ENCODE measurements at regions not wholly inside any gene's neighbourhood (a gene's known extent, or its start where the extent isn't known, plus 50 kb on each side); places are given as distances from the start of the nearest gene placed in this dataset.

GRCh38 chr18:24913507-24914170 lies 438.3 kb downstream of the ZNF521 start:
- DNase-seq (ENCODE audit: extremely low read depth in 1 of 11, low read depth in 9 of 11, low spot score in 4 of 11) = no peak

GRCh38 chr18:24914171-24914525 lies 437.8 kb downstream of the ZNF521 start:
- no peak for DNase-seq (ENCODE audit: extremely low read depth in 1 of 11, low read depth in 9 of 11, low spot score in 4 of 11)

- DNase-seq (ENCODE audit: extremely low read depth in 1 of 11, low read depth in 9 of 11, low spot score in 4 of 11) = no peak
Observed at GRCh38 chr18:24914685-24915084, 437.3 kb downstream of the ZNF521 start.

GRCh38 chr18:24915547-24915946 lies 436.4 kb downstream of the ZNF521 start:
- no peak for DNase-seq (ENCODE audit: extremely low read depth in 1 of 11, low read depth in 9 of 11, low spot score in 4 of 11)

- DNase-seq (ENCODE audit: extremely low read depth in 1 of 11, low read depth in 9 of 11, low spot score in 4 of 11) = no peak
Observed at GRCh38 chr18:24917767-24918166, 434.2 kb downstream of the ZNF521 start.

- DNase-seq (ENCODE audit: extremely low read depth in 1 of 11, low read depth in 9 of 11, low spot score in 4 of 11) = no peak
Observed at GRCh38 chr18:24918257-24918656, 433.7 kb downstream of the ZNF521 start.

GRCh38 chr18:24919181-24919797 lies 432.7 kb downstream of the ZNF521 start:
- DNase-seq (ENCODE audit: extremely low read depth in 1 of 11, low read depth in 9 of 11, low spot score in 4 of 11) = no peak

GRCh38 chr18:24922491-24922890 lies 429.5 kb downstream of the ZNF521 start:
- DNase-seq (ENCODE audit: extremely low read depth in 1 of 11, low read depth in 9 of 11, low spot score in 4 of 11) = no peak

GRCh38 chr18:24923138-24923537 lies 428.8 kb downstream of the ZNF521 start:
- DNase-seq (ENCODE audit: extremely low read depth in 1 of 11, low read depth in 9 of 11, low spot score in 4 of 11) = no peak

GRCh38 chr18:24924066-24924716 lies 427.8 kb downstream of the ZNF521 start:
- no peak for DNase-seq (ENCODE audit: extremely low read depth in 1 of 11, low read depth in 9 of 11, low spot score in 4 of 11)

- no peak for DNase-seq (ENCODE audit: extremely low read depth in 1 of 11, low read depth in 9 of 11, low spot score in 4 of 11)
Observed at GRCh38 chr18:24926649-24927048, 425.3 kb downstream of the ZNF521 start.

- no peak for DNase-seq (ENCODE audit: extremely low read depth in 1 of 11, low read depth in 9 of 11, low spot score in 4 of 11)
Observed at GRCh38 chr18:24928301-24928878, 423.6 kb downstream of the ZNF521 start.

GRCh38 chr18:24930478-24930877 lies 421.5 kb downstream of the ZNF521 start:
- no peak for DNase-seq (ENCODE audit: extremely low read depth in 1 of 11, low read depth in 9 of 11, low spot score in 4 of 11)

GRCh38 chr18:24930971-24931370 lies 421.0 kb downstream of the ZNF521 start:
- no peak for DNase-seq (ENCODE audit: extremely low read depth in 1 of 11, low read depth in 9 of 11, low spot score in 4 of 11)

- no peak for DNase-seq (ENCODE audit: extremely low read depth in 1 of 11, low read depth in 9 of 11, low spot score in 4 of 11)
Observed at GRCh38 chr18:24933345-24933744, 418.6 kb downstream of the ZNF521 start.

GRCh38 chr18:24934258-24934932 lies 417.6 kb downstream of the ZNF521 start:
- no peak for DNase-seq (ENCODE audit: extremely low read depth in 1 of 11, low read depth in 9 of 11, low spot score in 4 of 11)

GRCh38 chr18:24935008-24935407 lies 417.0 kb downstream of the ZNF521 start:
- no peak for DNase-seq (ENCODE audit: extremely low read depth in 1 of 11, low read depth in 9 of 11, low spot score in 4 of 11)

- no peak for DNase-seq (ENCODE audit: extremely low read depth in 1 of 11, low read depth in 9 of 11, low spot score in 4 of 11)
Observed at GRCh38 chr18:24935896-24936295, 416.1 kb downstream of the ZNF521 start.

- DNase-seq (ENCODE audit: extremely low read depth in 1 of 11, low read depth in 9 of 11, low spot score in 4 of 11) = no peak
Observed at GRCh38 chr18:24936691-24937090, 415.3 kb downstream of the ZNF521 start.
